Activated naive CD8-positive, alpha-beta T cell treated with anti-CD3 and anti-CD28 coated beads for 36 hours (primary cell): ENCODE measurements at regions not wholly inside any gene's neighbourhood (a gene's known extent, or its start where the extent isn't known, plus 50 kb on each side); places are given as distances from the start of the nearest gene placed in this dataset.

Experiments used
- DNase-seq: peaks from one replicate; pipeline ENCODE4 v3.0.0; 2021
- H3K27ac Mint-ChIP-seq: one replicate; pipeline ENCODE4 v1.8.0; 2022; ENCODE audit warnings: mild to moderate bottlenecking, moderate library complexity, mixed read lengths
- H3K27me3 Mint-ChIP-seq: one replicate; pipeline ENCODE4 v1.8.0; 2022; ENCODE audit warnings: mild to moderate bottlenecking, mixed read lengths
- H3K36me3 Mint-ChIP-seq: one replicate; pipeline ENCODE4 v1.8.0; 2021; ENCODE audit warnings: mild to moderate bottlenecking, mixed read lengths
- H3K4me1 Mint-ChIP-seq: one replicate; pipeline ENCODE4 v1.8.0; 2021; ENCODE audit warnings: mixed read lengths
- H3K4me3 Mint-ChIP-seq: one replicate; pipeline ENCODE4 v1.8.0; 2022; ENCODE audit warnings: mild to moderate bottlenecking, moderate library complexity, mixed read lengths
- H3K9me3 Mint-ChIP-seq: one replicate; pipeline ENCODE4 v1.8.0; 2022; ENCODE audit warnings: mixed read lengths

- H3K36me3 Mint-ChIP-seq: no peaks in the 10 kb centered on the region
These were observed 229.0 kb downstream of the SOX11 start for GRCh38 chr2:5921081-5921642.

GRCh38 chr2:5923957-5924945 lies 232.1 kb downstream of the SOX11 start:
- Mint-ChIP-seq H3K27ac (no peak overlapping the region), H3K27me3 (no peaks in the 10 kb centered on the region), H3K9me3 (peaks cover 3% of the 10 kb centered on the region), H3K36me3 (no peaks in the 10 kb centered on the region), H3K4me1 (no peaks in the 10 kb centered on the region), H3K4me3 (no peak overlapping the region)
- no peak for DNase-seq

More at GRCh38 chr2:5921081-5921642, 229.0 kb downstream of the SOX11 start:
- Mint-ChIP-seq H3K4me1 (no peaks in the 10 kb centered on the region), H3K27ac (no peak overlapping the region), H3K4me3 (no peak overlapping the region), H3K27me3 (no peaks in the 10 kb centered on the region), H3K9me3 (peaks cover 3% of the 10 kb centered on the region)
- no peak for DNase-seq

GRCh38 chr2:5925604-5926003 lies 233.4 kb downstream of the SOX11 start:
- Mint-ChIP-seq H3K9me3 (peaks cover 8% of the 10 kb centered on the region), H3K27ac (no peak overlapping the region), H3K27me3 (no peaks in the 10 kb centered on the region), H3K36me3 (no peaks in the 10 kb centered on the region), H3K4me3 (no peak overlapping the region), H3K4me1 (no peaks in the 10 kb centered on the region)
- DNase-seq: no peak

- no peaks in the 10 kb centered on the region for H3K36me3 Mint-ChIP-seq
- H3K4me1 Mint-ChIP-seq: no peaks in the 10 kb centered on the region
These were observed 234.8 kb downstream of the SOX11 start for GRCh38 chr2:5926871-5927512.

GRCh38 chr2:5932556-5933469 lies 240.6 kb downstream of the SOX11 start:
- no peak for DNase-seq
- no peak overlapping the region for H3K27ac Mint-ChIP-seq
- no peak overlapping the region for H3K4me3 Mint-ChIP-seq
- H3K36me3 Mint-ChIP-seq: no peaks in the 10 kb centered on the region
- no peaks in the 10 kb centered on the region for H3K27me3 Mint-ChIP-seq
- H3K9me3 Mint-ChIP-seq: peaks cover 12% of the 10 kb centered on the region
- no peaks in the 10 kb centered on the region for H3K4me1 Mint-ChIP-seq

More at GRCh38 chr2:5926871-5927512, 234.8 kb downstream of the SOX11 start:
- H3K4me3 Mint-ChIP-seq: no peak overlapping the region
- DNase-seq: no peak
- peaks cover 9% of the 10 kb centered on the region for H3K9me3 Mint-ChIP-seq
- H3K27me3 Mint-ChIP-seq: no peaks in the 10 kb centered on the region
- no peak overlapping the region for H3K27ac Mint-ChIP-seq

GRCh38 chr2:5933669-5934068 lies 241.5 kb downstream of the SOX11 start:
- Mint-ChIP-seq H3K9me3 (peaks cover 12% of the 10 kb centered on the region), H3K36me3 (no peaks in the 10 kb centered on the region), H3K4me3 (no peak overlapping the region), H3K27ac (no peak overlapping the region), H3K4me1 (no peaks in the 10 kb centered on the region), H3K27me3 (no peaks in the 10 kb centered on the region)
- DNase-seq: no peak

GRCh38 chr2:5937321-5937720 lies 245.1 kb downstream of the SOX11 start:
- no peaks in the 10 kb centered on the region for H3K4me1 Mint-ChIP-seq
- H3K27me3 Mint-ChIP-seq: no peaks in the 10 kb centered on the region
- no peak for DNase-seq
- H3K9me3 Mint-ChIP-seq: peaks cover 3% of the 10 kb centered on the region
- H3K27ac Mint-ChIP-seq: no peak overlapping the region
- H3K36me3 Mint-ChIP-seq: no peaks in the 10 kb centered on the region
- H3K4me3 Mint-ChIP-seq: no peak overlapping the region

- no peaks in the 10 kb centered on the region for H3K36me3 Mint-ChIP-seq
- DNase-seq: no peak
- H3K9me3 Mint-ChIP-seq: peaks cover 3% of the 10 kb centered on the region
- no peaks in the 10 kb centered on the region for H3K4me1 Mint-ChIP-seq
- H3K27ac Mint-ChIP-seq: no peak overlapping the region
- H3K27me3 Mint-ChIP-seq: no peaks in the 10 kb centered on the region
- H3K4me3 Mint-ChIP-seq: no peak overlapping the region
These were observed 245.8 kb downstream of the SOX11 start for GRCh38 chr2:5937851-5938565.

- H3K4me1 Mint-ChIP-seq: no peaks in the 10 kb centered on the region
These were observed 246.3 kb downstream of the SOX11 start for GRCh38 chr2:5938566-5938896.

GRCh38 chr2:5939553-5939952 lies 247.4 kb downstream of the SOX11 start:
- peaks cover 3% of the 10 kb centered on the region for H3K9me3 Mint-ChIP-seq
- no peak overlapping the region for H3K4me3 Mint-ChIP-seq
- no peaks in the 10 kb centered on the region for H3K4me1 Mint-ChIP-seq

More at GRCh38 chr2:5938566-5938896, 246.3 kb downstream of the SOX11 start:
- no peaks in the 10 kb centered on the region for H3K27me3 Mint-ChIP-seq
- no peak for DNase-seq
- no peak overlapping the region for H3K27ac Mint-ChIP-seq
- no peaks in the 10 kb centered on the region for H3K36me3 Mint-ChIP-seq
- H3K9me3 Mint-ChIP-seq: peaks cover 3% of the 10 kb centered on the region
- no peak overlapping the region for H3K4me3 Mint-ChIP-seq

GRCh38 chr2:5940596-5941535 lies 248.7 kb downstream of the SOX11 start:
- DNase-seq: no peak
- Mint-ChIP-seq H3K27me3 (no peaks in the 10 kb centered on the region), H3K27ac (no peak overlapping the region), H3K9me3 (peaks cover 3% of the 10 kb centered on the region), H3K4me1 (no peaks in the 10 kb centered on the region), H3K4me3 (no peak overlapping the region), H3K36me3 (no peaks in the 10 kb centered on the region)

More at GRCh38 chr2:5939553-5939952, 247.4 kb downstream of the SOX11 start:
- Mint-ChIP-seq H3K36me3 (no peaks in the 10 kb centered on the region), H3K27ac (no peak overlapping the region), H3K27me3 (no peaks in the 10 kb centered on the region)
- no peak for DNase-seq

- Mint-ChIP-seq H3K36me3 (no peaks in the 10 kb centered on the region), H3K27me3 (no peaks in the 10 kb centered on the region), H3K9me3 (no peaks in the 10 kb centered on the region), H3K27ac (no peak overlapping the region), H3K4me1 (no peaks in the 10 kb centered on the region), H3K4me3 (no peak overlapping the region)
- no peak for DNase-seq
These were observed 250.0 kb downstream of the SOX11 start for GRCh38 chr2:5942204-5942603.

- H3K9me3 Mint-ChIP-seq: peaks cover 2% of the 10 kb centered on the region
- H3K27me3 Mint-ChIP-seq: no peaks in the 10 kb centered on the region
- no peaks in the 10 kb centered on the region for H3K4me1 Mint-ChIP-seq
- H3K4me3 Mint-ChIP-seq: no peak overlapping the region
- no peak overlapping the region for H3K27ac Mint-ChIP-seq
- no peaks in the 10 kb centered on the region for H3K36me3 Mint-ChIP-seq
- DNase-seq: no peak
These were observed 253.6 kb downstream of the SOX11 start for GRCh38 chr2:5945742-5946141.
